Bronchial epithelial cell (primary cell): ENCODE measurements at regions not wholly inside any gene's neighbourhood (a gene's known extent, or its start where the extent isn't known, plus 50 kb on each side); places are given as distances from the start of the nearest gene placed in this dataset.
A peak's percentile ranks its signal among the peaks of the same experiment; 100 is the strongest.
"Not testable (repeated sequence)": the region's sequence is repeated elsewhere in the genome, so short reads cannot be mapped to it uniquely, and the experiment has no call there.

Source experiments
- DNase-seq: peaks from one replicate; pipeline ENCODE4 v3.0.0-alpha.2; 2010; ENCODE audit warnings: low read depth
- FAIRE-seq: peaks from 2 replicates; lab custom pipeline; 2011; peaks lifted over from hg19 to GRCh38; lab: Jason Lieb, UNC
- H3K27me3 ChIP-seq: 2 replicates; pipeline ENCODE4 v1.5.1; 2011; ENCODE audit warnings: low read length; ENCODE audit not compliant: control insufficient read depth, insufficient read depth
- H3K36me3 ChIP-seq: 2 replicates; pipeline ENCODE4 v1.5.1; 2011; ENCODE audit warnings: low read length; ENCODE audit not compliant: control insufficient read depth, insufficient read depth
- H3K4me3 ChIP-seq: 2 replicates; pipeline ENCODE4 v1.5.1; 2011; ENCODE audit warnings: mild to moderate bottlenecking, low read depth, low read length, control low read depth
- TF ChIP-seq, protein P1 (sequence below): IDR thresholded peaks from 2 replicates; pipeline ENCODE4 v1.5.1; 2011; ENCODE audit warnings: mild to moderate bottlenecking, moderate library complexity, low read length, control low read depth, inconsistent platforms; ENCODE audit not compliant: insufficient read depth, severe bottlenecking

DNA sequence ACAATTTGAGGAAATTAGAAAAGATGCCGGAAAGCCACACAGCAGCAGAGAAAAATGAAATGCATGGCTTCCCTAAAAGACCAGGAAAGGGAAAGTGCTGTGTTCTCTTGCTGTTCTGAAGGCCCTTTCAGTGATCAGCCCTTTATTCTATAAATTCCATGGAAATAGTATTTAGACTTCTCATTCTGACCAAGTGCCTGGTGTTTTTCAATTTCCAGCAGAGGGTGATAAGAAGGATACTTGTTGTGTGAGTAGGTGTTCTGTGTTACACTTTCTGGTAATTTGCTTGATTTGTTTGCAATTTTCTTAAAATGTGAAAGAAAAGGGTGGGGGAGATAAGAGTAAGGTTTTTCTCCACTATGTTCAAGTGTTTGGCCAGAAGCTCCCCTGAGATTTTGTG is 504.5 kb downstream of the IRS1 start:
- Histone ChIP-seq H3K27me3 (no peaks in the 10 kb centered on the region), H3K4me3 (no peak overlapping the region), H3K36me3 (no peaks in the 10 kb centered on the region)
- no peak for FAIRE-seq
- TF ChIP-seq, protein P1, sequence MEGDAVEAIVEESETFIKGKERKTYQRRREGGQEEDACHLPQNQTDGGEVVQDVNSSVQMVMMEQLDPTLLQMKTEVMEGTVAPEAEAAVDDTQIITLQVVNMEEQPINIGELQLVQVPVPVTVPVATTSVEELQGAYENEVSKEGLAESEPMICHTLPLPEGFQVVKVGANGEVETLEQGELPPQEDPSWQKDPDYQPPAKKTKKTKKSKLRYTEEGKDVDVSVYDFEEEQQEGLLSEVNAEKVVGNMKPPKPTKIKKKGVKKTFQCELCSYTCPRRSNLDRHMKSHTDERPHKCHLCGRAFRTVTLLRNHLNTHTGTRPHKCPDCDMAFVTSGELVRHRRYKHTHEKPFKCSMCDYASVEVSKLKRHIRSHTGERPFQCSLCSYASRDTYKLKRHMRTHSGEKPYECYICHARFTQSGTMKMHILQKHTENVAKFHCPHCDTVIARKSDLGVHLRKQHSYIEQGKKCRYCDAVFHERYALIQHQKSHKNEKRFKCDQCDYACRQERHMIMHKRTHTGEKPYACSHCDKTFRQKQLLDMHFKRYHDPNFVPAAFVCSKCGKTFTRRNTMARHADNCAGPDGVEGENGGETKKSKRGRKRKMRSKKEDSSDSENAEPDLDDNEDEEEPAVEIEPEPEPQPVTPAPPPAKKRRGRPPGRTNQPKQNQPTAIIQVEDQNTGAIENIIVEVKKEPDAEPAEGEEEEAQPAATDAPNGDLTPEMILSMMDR = no peak
- DNase-seq = no peak

GRCh38 chr2:226291281-226291680 is 508.3 kb downstream of the IRS1 start:
- H3K27me3 ChIP-seq, H3K36me3 ChIP-seq, DNase-seq, FAIRE-seq, H3K4me3 ChIP-seq: not testable (repeated sequence)

- no peaks in the 10 kb centered on the region for H3K36me3 ChIP-seq
- DNase-seq (no peak), FAIRE-seq (no peak)
- TF ChIP-seq, protein P1 = no peak
- no peaks in the 10 kb centered on the region for H3K27me3 ChIP-seq
- H3K4me3 ChIP-seq = no peak overlapping the region
Measured at GRCh38 chr2:226286916-226287315, 512.7 kb downstream of the IRS1 start.

DNA sequence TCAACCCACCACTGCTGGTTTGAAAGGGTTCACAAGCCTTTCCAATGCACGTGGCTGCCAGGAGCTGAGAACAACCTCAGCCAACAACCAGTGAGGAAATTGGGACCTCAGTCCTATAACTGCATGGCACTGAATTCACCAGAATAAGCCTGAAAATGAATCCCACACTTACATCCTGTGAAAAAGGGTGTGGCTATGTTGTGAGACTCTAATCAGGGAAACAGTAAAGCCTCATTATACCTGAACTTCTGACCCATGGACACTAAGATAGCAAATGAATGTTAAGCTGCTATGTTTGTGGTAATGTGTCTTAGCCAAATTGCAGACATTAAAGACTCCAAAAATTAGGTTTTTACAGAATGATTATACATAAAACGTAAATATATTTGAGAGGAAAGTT is 515.8 kb downstream of the IRS1 start:
- no peak for DNase-seq
- no peaks in the 10 kb centered on the region for H3K36me3 ChIP-seq
- no peaks in the 10 kb centered on the region for H3K27me3 ChIP-seq
- TF ChIP-seq, protein P1 = no peak
- FAIRE-seq = peak; percentile 66
- no peak overlapping the region for H3K4me3 ChIP-seq

GRCh38 chr2:226282151-226282550 is 517.5 kb downstream of the IRS1 start:
- Histone ChIP-seq H3K36me3 (no peaks in the 10 kb centered on the region), H3K27me3 (no peaks in the 10 kb centered on the region), H3K4me3 (no peak overlapping the region)
- DNase-seq = no peak
- TF ChIP-seq, protein P1 = no peak
- no peak for FAIRE-seq

- not testable (repeated sequence) for H3K27me3 ChIP-seq, DNase-seq, H3K4me3 ChIP-seq, H3K36me3 ChIP-seq, FAIRE-seq
Measured at GRCh38 chr2:226280136-226280535, 519.5 kb downstream of the IRS1 start.

DNA sequence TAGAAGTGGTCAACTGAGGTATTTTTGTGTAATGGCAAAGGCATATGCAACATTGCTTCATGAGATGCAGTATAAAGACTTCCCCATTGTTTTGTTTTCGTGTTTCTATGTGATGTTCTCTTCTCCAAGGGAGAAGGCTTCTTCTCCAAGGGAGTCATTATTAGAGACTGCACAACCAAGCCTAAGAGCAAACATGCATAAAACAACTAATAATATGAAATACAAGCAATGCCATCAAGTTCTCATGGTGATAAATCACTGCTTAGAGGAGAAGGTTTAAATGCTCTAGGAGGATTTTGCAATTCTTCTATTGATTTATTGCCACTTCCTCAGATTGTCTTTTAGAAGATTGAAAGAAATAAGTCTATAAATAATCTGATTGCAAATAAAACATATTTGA is 524.4 kb downstream of the IRS1 start:
- Histone ChIP-seq H3K27me3 (no peaks in the 10 kb centered on the region), H3K4me3 (no peak overlapping the region), H3K36me3 (no peaks in the 10 kb centered on the region)
- FAIRE-seq = no peak
- TF ChIP-seq, protein P1 = no peak
- DNase-seq = no peak
